LHCN-M2 (cell line): ENCODE measurements at regions not wholly inside any gene's neighbourhood (a gene's known extent, or its start where the extent isn't known, plus 50 kb on each side); places are given as distances from the start of the nearest gene placed in this dataset.

ENCODE experiments used
- DNase-seq: peaks from one replicate; pipeline ENCODE4 v3.0.0-alpha.2; 2012; ENCODE audit warnings: low read depth

DNA sequence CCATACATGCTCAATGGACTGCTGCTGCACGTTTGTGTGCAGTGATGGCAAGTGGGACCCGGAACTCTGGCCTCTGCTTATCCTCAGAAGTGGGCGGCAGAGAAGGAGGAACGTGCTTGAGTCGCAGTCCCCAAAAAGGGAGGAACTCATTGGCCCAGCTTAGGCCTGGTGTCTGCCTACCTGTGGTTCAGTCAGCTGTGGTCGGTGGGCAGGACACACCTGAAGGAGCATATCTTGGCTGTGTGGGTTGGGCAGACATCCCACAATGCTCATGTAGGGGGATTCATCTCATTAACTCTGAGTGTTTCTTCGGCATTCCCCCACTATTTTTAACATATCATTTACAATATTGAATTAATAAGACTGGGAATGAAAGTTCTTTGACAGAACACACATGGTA lies 122.9 kb upstream of the IL12B start:
- no peak for DNase-seq

DNA sequence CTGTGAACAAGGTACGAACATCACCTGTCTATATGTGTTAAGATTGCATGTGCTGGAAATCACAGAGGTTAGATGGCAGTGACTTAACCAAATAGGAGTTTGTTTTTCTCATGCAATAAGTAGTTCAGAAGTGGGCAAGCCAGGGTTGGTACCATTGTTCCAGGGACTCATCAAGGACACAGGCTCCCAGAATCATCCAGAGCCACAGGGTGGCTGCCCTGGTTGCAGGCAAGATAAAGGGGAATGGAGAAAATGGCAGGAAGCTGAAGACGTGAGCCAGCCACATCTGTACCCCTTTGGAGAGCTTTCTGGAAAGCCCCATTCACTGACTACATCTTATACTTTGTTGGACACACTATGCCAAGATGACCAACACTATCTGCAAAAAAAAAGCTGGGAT lies 126.0 kb upstream of the IL12B start:
- no peak for DNase-seq

DNA sequence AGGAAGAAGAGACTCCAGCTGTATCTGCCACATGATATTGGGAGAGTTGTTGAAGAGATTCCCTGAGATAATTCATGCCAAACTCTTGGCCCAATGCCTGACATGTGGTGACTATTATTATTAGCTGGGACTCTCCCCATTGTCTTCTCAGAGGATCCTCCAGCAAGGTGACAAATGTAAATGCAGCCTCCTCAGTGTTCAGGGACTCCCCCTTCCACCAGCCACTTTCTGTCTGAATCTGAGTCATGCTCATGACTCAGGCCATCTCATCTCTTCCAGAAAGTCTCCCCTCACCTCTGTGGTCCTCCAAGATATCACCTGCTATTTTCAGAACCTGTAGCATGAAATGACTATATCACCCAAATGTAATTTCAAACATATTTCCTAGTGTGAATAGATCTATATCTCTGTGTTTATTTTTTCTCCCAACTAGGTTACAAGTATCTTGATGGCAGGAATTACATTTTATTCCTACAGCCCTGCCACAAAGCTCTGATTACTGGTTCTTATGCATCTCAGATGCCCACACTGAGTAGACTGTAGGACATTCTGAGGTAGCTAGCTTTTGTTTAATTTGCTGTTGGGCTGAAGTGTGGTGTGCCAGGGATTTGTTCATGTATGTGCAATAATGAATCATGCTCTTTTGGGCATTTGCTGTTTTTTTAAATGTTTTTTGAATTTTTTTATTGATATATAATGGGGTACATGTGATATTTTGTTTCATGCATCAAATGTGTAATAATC lies 126.6 kb upstream of the IL12B start:
- DNase-seq = peak; percentile 31

DNA sequence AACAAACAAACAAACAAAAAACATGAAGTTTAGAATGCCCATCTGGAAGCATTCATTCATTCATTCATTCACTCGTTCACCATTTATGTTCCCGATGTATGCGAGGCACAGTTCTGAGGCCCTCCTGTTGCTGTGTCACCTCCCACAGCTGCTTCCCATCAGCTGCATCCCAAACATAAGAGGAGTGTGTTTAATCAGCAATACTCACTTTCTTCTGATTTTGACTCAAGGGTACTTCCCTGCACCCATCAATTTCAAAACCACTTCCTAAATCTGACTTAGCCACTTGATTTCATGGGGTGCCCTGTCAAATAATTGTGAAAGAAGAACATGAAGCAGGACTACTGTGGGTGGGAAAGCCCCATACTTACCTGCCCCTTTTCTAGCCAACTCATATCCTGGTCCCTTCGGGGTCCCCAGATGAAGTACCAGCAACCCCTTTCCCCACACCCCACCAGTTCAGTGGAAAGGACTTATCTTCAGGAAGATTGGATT lies 128.0 kb upstream of the IL12B start:
- no peak for DNase-seq

DNA sequence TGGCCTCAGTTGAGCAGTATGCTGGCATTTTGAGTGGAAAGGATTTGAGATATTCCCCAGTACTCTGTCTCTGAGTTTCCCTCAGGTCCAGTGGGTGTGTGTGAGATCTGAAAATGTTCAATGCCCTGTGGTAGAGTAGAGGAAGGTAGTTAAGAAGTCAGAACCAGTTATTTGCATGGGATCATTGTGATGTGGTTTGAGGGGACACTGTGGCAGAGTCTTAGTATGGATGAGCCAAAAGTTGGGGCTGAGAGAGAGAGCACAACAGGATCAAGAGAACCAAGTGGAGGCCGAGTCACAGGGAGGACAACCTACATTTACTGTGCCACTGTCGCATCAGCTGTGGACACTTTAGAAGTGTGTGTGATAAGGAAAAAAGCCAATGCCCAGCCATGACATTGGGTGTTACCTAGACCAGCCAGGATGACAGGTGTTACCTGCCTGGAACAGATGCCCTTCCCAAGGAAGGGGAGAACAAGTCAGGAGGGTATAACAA lies 128.9 kb upstream of the IL12B start:
- no peak for DNase-seq

DNA sequence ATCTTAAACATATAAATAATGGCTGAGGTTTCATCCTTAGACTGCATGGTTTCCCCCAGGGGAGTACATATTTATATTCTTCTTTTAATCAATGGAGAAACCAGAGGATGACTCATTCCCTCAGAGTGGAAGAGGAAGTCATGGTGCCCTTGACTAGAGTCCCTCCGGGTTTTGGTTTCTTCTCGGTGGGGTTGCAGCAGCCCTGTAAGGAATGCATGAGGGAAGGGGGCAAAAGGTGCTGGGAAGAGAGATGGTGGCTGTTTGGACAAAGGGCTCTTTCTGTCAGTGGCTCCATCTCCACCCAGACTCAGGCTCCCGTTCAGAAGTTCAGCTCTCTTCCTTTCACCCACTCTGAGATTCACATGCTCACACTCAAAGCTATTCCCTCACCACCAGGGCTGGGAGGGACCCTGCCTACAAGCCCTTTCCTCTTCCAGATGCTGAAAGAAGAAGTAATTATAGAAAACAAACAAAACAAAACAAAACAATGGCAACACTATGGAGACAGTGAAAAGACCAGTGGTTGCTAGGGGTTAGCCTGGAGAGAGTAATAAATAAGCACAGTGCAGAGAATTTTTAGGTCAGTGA lies 129.8 kb upstream of the IL12B start:
- no peak for DNase-seq

DNA sequence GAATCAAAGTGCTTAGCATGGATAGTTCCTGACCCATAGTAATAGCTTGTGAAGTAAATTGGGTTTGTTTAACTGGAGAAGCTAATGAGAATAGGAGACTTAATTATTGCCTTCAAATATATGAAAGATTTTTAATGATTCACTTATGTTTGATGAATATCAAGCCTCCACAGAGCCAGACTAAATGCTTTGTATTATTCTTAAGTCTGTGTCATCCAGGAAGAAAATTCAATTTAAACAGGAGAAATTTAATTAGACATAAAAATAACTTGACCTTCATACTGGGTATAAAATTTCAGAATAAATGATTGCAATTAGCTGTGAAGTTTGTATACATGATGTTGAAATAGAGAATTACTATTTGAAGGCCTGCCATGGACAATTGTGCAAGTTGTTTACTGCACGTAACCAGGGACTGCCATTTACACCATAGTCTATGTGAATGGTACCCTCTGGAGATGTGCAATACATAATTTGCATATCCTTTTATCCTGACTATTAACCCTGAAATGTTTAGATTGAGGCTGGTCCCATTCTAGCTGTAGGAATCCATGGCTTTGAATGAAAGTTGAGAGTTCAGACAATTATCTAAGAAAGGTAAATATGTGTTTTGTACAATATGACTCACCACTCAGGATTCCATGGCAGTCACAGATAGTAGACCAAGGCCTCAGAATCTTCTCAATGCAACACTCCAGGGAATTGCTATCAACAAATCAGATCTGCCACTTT lies 133.5 kb upstream of the IL12B start:
- peak; percentile 24 for DNase-seq

DNA sequence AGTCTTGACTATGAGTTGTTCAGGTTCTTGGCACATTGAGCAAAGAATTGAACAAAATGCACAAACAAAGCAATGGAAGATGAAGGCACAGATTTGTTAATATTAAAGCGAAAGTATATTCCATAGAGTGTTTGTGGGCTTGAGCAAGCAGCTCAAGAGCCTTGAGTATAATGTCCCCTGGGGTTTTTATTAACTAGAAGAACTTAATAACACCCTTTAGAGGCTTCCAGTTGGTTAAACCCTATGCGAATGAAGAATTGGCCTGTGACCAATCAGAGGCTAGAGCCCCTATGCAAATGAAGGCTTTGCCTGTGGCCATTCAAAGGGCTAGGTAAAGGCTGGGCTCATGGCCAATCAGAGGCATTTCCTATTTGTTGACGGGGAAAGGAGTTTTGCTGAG lies 135.3 kb upstream of the IL12B start:
- DNase-seq = no peak

DNA sequence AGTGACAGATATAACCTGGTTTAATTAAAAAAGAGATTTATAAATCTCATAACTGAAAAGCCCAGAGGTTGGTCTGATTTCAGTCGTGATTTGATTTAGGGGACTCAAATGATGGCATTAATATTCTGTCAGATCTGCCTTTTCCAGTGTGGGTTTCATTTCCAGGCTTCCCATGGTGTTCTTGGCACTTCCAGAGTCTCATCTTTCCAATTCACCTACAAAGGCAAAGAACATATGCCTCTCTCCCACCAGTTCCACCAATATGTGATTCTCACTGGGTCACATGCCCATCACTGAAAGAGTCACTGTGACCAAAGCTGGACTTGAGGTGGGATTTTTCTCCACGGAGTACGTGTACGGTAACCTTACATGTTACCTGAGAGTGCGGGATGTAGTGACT lies 137.4 kb upstream of the IL12B start:
- DNase-seq = no peak

DNA sequence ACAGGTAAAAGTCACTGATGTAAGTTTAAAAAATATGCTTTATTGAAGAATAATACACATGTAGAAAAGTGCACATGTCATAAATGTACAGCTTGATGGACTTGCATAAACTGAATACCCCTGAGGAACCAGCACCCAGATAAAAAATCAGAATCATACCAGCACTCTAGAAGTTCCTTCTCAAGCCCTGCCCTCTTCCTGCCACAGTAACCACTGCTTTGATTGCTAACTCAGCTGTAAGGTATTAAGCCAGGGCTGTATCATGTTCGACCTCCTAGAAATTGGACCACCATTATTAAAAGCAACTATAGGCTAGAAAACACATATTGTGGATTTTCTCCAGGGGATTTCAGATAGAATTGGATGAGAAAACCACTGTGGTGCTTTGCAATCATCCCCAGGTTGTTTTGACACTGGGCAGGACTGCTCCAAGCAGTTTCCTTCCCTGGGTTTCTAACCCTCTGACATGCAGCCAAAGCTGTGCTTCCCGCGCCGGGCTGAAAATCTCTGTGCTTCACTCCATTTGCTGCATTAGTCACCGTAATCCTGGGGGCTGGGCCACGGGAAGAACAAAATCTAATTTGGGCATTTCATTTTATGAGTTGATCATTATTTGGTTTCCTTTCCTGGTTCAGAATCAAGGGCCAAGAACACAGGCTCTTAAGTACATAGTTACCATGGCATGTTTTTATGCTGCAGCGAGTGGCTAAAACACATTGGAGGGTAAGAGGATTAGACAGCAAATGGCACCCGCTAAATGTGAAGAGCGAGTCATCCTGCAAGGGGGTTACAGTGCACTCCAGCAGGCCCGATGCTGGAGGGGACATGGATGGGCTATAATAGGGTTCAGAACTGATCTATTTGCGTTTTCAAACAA lies 139.4 kb upstream of the IL12B start:
- DNase-seq = no peak

DNA sequence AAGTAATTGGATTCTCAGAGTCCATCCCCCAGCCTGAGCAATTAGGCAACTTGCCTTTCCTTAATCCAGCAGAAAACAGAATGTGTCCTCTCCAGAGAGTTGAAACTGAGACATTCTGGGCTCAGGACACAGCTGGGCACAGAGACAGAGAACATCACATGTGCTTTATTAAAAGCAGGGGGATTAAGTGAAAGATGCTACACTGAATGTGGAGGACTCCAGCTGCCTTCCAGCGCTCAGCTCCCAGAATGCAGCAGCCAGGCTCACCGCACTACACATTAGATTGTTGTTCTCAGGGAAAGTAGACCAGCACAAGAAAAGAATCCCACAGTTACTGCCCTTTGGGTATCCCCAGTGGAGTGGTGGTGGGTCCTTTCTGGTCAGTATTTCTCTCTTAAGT lies 141.6 kb upstream of the IL12B start:
- DNase-seq = peak; percentile 32

DNA sequence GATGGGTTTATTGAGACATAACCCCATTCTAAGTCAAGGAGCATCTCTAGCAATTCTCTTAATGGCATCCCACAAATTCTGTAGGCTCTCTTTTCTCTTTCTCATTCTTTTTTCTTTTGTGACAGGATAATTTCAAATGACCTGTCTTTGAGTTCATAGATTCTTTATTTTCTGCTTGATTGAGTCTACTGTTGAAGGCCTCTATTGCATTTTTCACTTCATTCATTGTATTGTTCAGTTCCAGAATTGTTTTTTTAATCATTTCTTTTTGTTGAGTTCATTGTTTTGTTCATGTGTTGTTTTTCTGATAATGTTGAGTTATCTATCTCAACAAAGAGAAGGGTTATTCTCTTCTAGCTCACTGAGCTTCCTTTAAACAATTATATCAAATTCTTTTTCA lies 144.7 kb upstream of the IL12B start:
- DNase-seq = no peak

DNA sequence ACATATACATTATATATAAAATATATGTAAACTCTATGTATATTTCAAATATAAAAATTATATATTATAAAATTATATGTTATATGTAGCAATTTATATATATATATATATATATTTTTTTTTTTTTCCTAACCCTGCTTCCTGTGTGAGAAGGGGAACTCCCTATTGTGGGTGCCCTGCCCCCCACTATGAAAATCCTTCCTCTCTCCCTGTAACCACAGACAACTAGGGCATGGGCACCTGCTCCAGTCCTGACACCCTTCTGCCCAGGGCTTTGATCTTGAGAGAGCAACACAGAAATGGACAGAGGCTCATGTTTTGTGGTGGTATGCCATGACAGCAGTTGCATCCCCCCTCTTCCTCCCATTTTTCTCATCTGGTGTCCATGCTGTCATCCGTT lies 148.7 kb upstream of the IL12B start:
- no peak for DNase-seq

DNA sequence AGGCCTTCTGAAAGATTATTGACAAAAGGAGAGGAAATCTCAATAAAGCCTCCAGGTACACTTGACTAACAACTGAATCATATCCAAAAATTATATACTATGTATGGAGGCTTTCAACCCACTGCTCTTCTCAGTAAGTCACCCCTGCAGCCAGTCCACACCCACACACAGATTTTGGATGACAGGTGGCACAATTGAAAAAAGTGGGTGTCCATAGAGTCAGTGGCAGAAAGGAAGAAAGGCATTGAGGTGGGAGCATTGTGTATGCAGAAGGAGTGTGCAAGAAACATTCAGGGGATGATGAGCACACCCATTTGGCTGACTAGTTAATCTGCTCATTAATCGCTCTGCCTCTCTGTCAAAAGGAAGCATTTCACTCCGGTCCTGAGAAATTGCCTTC lies 150.6 kb upstream of the IL12B start:
- no peak for DNase-seq

DNA sequence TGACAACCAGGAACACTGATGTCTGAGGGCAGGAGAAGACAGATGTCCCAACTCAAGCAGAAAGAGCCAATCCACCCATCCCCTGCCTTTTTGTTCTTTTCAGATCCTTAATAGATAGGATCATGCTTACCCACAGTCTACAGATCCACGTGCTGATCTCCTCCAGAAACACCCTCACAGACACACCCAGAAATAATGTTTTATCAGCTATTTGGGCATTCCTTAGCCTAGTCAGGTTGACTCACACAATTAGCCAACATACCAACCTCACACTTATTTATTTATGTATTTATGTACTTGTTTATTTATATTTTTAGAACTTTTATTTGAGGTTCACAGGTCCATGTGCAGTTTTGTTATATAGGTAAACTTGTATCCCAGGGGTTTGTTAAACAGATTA lies 151.5 kb upstream of the IL12B start:
- no peak for DNase-seq

DNA sequence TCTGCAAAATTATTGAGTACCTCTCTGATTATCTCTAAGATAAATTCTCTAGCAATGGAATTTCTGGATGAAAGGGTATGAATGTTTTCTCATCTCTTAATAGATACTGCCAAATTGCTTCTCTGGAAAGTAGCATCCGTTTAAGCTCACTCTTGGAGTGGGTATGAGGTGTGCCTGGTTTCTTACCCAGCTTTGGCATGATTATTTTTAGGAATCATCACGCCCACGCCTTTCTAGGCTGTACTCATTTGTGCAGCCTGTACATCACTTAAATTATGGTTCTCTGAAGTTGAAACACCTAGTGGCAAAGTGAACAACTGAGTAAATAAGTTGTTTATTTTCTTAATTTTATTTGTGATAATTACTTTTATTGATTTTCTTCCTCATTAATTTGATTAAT lies 156.5 kb upstream of the IL12B start:
- no peak for DNase-seq

DNA sequence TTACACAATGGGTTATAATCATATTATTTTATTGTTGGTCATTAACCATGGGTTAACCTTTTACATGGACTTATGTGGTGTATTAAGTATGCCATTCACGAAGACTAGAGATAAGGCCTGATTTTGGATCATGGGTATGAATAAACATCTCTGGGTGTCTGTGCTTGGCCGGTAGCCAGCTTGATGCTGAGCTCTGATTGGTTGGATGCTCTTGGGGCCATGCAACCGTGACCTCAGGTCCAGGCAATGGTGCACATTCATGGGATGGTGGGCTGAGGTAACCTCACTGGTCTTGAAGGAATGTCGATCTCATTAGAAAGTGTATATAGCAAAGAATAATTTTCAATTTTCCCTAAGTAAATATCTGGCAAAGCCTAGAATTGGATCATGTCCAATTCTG lies 158.2 kb upstream of the IL12B start:
- DNase-seq = no peak

DNA sequence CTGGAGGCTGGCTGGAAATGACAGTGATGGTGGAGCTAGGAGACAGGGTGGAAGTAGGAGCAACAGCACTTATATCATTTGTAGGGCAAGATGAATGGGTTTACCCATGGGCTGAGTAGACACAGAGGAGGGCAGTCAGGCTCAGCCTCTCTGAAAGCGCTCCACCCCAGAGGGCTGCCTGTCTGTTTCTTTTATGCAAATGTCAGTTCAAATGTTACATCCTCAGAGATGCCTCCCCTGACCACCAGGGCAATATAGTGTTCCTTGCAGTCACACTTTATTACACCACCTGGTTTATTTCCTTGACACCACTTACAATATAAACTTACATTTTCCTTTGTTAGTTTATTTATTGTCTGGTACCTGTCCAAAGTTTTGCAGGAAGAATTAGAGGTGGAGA lies 159.5 kb upstream of the IL12B start:
- no peak for DNase-seq

DNA sequence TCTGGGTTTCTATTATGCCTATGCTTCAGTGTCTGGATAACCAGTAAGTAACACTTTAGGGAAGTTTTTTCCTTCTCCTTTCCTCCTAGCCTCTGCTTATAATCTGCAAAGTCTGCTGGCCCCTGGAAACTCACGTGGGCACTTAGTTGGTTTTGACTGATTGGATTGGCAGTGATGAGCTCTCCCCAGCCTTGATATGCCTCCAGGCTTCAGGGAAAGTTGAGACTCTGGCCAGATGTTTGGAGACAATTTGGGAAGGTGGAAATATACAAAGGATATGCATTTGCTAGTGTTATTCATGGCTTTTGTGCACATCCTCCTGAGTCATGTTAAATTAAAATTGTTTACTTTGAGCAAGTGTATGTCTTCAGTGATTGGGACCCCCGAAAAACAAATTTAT lies 160.2 kb upstream of the IL12B start:
- DNase-seq = no peak

DNA sequence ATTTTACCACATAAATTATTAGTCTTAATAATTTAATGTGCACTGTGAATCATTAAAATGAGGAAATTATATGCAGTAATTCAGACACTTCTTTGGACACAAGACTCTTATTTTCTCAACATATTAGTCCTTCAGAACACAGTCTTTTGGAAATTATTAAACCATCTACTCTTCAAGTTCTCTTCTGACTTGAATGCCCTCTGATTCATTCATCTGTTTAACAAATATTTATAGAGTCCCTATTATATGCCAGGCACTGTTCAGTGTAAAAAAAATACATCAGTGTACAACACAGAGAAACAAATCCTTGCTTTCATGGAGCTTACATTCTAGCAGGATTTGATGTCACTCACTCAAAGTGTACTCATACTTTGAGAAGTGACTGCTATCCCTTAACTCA lies 163.4 kb upstream of the IL12B start:
- no peak for DNase-seq

DNA sequence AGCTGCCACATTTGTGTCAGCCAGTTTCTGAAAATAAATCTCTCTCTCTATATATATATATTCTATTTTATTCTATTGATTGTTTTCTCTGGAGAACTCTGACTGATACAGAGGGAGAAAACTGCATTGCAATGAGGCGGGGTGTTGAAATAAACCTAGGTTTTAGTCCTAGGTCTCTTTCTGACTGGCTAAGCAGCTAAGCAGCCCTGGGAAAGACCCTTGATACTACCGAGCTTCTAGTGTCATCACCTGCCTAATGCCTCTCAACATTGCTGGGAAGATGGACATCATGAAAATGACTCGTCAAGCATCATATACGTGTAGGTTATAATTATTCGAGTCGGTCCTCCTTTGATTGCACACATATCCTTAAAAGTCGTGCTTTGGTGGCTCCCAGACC lies 166.5 kb upstream of the IL12B start:
- DNase-seq = no peak

DNA sequence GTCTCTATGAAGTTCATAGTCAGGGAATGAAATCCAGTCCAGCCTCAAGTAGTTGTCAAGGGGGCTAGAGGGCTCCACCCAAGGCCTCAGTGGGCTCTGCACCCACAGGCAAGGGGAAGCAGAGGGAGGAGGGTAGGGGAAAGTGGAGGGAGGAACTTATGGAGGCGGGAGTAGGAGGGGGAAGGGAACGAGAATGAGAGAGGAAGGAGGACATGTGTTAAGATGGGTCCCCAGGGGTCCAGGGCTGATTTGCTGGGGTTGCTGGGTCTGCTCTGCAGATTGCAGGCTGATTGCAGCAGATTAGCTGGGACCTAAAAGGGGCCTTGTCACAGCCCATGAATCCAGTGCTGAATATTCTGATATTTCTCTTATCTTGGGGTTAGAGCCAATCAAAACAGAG lies 166.9 kb upstream of the IL12B start:
- DNase-seq = no peak
